ENCODE measurements at regions not wholly inside any gene's neighbourhood (a gene's known extent, or its start where the extent isn't known, plus 50 kb on each side); places are given as distances from the start of the nearest gene placed in this dataset.

DNA sequence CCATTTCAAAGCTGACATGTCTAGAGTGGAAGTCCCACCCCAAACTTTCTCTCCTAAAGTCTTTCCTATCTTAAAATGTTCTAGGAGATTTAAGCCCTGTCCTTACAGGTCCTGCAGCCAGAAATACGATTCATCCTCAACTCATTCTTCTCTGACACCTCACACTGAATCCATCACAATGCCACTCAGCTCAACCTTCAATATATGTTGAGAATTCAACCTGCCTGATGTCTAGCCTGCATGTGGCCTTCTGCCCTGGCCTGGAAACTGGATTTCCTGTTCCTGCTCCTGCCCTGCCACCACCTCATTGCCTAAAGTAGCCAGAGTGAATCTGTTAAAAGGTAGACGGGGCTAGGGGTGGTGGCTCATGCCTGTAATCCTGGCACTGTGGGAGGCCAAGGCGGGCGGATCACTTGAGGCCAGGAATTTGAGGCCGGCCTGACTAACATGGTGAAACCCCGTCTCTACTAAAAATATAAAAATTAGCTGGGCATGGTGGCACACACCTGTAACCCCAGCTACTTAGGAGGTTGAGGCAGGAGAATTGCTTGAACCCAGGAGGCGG is 345.9 kb downstream of the CDH26 start:
- H3K4me3 ChIP-seq (ENCODE audit: low read depth, low read length), result no peak overlapping the region
- TF ChIP-seq, protein P1, sequence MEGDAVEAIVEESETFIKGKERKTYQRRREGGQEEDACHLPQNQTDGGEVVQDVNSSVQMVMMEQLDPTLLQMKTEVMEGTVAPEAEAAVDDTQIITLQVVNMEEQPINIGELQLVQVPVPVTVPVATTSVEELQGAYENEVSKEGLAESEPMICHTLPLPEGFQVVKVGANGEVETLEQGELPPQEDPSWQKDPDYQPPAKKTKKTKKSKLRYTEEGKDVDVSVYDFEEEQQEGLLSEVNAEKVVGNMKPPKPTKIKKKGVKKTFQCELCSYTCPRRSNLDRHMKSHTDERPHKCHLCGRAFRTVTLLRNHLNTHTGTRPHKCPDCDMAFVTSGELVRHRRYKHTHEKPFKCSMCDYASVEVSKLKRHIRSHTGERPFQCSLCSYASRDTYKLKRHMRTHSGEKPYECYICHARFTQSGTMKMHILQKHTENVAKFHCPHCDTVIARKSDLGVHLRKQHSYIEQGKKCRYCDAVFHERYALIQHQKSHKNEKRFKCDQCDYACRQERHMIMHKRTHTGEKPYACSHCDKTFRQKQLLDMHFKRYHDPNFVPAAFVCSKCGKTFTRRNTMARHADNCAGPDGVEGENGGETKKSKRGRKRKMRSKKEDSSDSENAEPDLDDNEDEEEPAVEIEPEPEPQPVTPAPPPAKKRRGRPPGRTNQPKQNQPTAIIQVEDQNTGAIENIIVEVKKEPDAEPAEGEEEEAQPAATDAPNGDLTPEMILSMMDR (conservative IDR thresholded peaks at IDR 0.05; ENCODE audit: low read depth, low read length), result no peak
- no peak for DNase-seq (ENCODE audit: low read depth)

DNA sequence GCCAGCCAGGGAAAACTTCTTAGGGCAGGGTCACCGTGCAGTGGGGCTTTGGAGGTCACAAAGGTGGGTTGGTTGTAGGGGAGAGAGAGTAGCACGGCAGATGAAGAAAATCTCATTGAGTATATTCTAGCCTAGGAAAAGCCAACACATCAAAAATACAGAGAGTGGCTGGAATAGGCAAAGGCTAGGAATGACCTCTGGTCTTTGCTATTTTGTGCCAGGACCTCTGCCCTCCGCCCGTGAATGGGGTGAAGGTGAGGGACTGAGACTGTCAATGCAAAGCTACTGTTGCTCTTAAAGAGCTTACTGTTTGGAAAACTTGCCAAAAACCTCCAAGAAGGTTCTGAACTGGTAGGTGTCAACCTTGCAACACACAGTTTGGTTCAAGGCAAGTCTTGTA is 346.7 kb downstream of the CDH26 start:
- DNase-seq (ENCODE audit: low read depth), result no peak
- TF ChIP-seq, protein P1 (conservative IDR thresholded peaks at IDR 0.05; ENCODE audit: low read depth, low read length), result no peak
- no peak overlapping the region for H3K4me3 ChIP-seq (ENCODE audit: low read depth, low read length)

DNA sequence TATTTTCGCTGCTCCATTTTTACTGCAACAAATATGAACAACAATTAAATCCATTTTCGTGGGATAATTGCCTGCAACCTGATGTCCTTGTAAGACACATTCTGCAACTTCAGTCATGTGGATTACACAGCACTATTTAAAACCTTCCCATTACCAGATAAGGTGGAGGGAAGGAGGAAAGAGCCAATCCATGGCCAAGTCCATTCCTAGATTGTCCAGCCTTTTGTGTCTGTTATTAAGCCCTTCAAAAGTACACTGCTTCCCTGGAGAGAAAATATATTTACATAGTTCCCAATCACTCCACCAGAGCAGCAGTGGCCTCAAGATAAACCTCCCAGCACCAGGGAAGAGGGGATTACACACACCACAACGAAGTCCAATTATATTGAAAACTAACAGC is 347.9 kb downstream of the CDH26 start:
- TF ChIP-seq, protein P1 (conservative IDR thresholded peaks at IDR 0.05; ENCODE audit: low read depth, low read length), result no peak
- DNase-seq (ENCODE audit: low read depth), result no peak
- H3K4me3 ChIP-seq (ENCODE audit: low read depth, low read length), result no peak overlapping the region

DNA sequence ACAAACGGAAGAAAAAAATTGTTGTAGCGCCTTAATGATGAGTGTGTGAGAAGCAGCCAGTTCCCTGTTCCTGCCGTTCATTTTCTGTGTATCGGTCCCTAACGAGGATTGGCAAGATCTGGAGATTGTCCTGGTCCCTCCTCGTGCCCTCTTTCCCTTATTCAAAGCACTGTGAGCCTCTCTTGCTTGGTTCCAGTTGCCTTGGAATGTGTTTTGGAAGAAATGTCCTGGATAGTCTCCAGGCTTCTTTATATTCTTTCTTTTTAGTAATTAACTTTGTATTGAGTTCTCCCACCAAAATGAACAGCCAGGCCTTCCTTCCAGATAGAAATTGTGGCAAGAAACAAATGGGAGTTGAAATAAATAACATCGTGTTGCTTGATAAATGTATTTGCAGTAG is 348.3 kb downstream of the CDH26 start:
- TF ChIP-seq, protein P1 (conservative IDR thresholded peaks at IDR 0.05; ENCODE audit: low read depth, low read length), result no peak
- H3K4me3 ChIP-seq (ENCODE audit: low read depth, low read length), result no peak overlapping the region
- DNase-seq (ENCODE audit: low read depth), result no peak

DNA sequence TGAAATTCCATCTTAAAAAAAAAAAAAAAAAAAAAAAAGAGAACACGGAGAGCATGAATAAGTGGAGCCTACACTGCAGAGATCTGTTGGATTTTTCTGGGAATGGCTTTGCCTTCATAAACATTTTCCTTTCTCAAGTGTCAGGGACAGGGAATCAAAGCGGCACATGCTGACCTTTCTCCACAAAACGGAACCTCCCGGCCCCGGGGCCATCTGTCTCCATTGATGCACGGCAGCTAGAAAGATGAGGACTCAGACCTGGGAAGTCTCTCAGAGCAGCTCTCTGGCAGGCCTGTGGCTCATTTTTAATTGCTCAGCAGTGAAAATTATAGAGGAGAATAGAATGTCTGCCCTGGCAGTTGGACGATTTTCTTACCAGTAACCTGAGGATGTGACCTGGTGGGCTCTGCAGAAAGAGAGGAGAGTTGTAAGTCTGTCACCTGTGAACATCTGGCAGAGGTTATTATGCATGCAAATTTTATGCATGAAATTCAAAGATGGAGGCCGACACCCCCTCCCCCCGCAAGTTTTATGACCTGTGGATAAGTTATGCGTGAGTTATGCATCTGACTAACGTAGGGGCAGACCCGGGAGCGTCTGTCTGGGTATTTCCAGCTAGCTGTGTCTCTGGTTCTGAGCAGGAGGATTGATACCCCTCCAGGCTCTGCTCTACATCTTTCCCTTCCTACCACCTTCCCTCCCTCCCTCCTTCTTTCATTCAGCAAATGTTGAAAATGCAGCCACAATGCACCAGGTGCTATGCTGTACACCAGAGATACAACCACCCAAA is 352.5 kb downstream of the CDH26 start:
- TF ChIP-seq, protein P1 (conservative IDR thresholded peaks at IDR 0.05; ENCODE audit: low read depth, low read length), result no peak
- H3K4me3 ChIP-seq (ENCODE audit: low read depth, low read length), result no peak overlapping the region
- no peak for DNase-seq (ENCODE audit: low read depth)

DNA sequence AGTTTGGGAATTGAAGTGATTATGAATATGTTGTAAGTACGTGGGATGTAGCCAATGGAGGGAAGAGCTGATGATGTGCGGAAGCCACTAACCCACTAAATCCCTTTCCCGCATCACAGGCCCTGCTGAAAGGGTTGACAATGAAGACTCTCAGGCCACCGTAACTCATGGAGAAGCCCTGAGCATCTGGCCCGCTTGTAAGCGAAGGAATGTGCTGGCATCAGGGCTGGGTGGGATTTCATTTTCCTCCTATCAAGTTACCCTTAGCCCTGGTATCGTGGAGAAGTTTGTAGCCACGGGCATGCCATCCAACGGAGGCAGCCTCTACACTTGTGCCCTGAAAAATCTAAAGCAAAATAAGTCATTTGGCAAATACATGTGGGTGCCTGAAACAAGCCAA is 355.0 kb downstream of the CDH26 start:
- TF ChIP-seq, protein P1 (conservative IDR thresholded peaks at IDR 0.05; ENCODE audit: low read depth, low read length), result no peak
- DNase-seq (ENCODE audit: low read depth), result no peak
- H3K4me3 ChIP-seq (ENCODE audit: low read depth, low read length), result no peak overlapping the region

DNA sequence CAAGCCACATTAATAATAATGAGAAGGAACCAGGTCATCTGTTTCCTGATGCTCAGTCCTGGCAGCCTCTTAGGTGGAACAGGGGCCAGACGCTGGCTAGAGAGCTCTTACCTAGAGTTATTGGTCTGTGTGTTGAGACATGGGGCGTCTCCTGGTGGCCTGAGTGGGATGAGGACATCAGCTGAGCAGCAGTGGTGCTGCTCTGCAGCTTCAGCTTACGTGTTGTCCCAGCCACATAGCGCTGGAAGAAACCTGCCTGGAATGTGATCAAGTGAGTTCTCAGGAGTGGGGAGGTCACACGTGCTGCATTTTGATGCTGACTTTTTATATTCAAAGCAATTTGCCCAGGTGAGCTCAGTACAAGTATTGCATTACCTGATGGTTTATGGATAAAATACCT is 355.4 kb downstream of the CDH26 start:
- TF ChIP-seq, protein P1 (conservative IDR thresholded peaks at IDR 0.05; ENCODE audit: low read depth, low read length), result no peak
- H3K4me3 ChIP-seq (ENCODE audit: low read depth, low read length), result no peak overlapping the region
- no peak for DNase-seq (ENCODE audit: low read depth)

Measured in choroid plexus epithelial cell (primary cell).